Stimulated activated CD4-positive, alpha-beta T cell treated with anti-CD3 and anti-CD28 coated beads, Interleukin-1b, Interleukin-23, amount 100 ng/mL, for 48 hours (primary cell): ENCODE measurements at regions not wholly inside any gene's neighbourhood (a gene's known extent, or its start where the extent isn't known, plus 50 kb on each side); places are given as distances from the start of the nearest gene placed in this dataset.
A peak's percentile ranks its signal among the peaks of the same experiment; 100 is the strongest.

Experiments used
- DNase-seq: peaks from one replicate; pipeline ENCODE4 v3.0.0-alpha.2; 2020

- DNase-seq = peak; percentile 44
These were observed 55.2 kb downstream of the FOS start for GRCh38 chr14:75333606-75334548.

- no peak for DNase-seq
These were observed 56.0 kb downstream of the FOS start for GRCh38 chr14:75334549-75335051.

- no peak for DNase-seq
These were observed 56.9 kb downstream of the FOS start for GRCh38 chr14:75335571-75335970.

GRCh38 chr14:75338398-75338797 lies 59.8 kb downstream of the FOS start:
- no peak for DNase-seq

- no peak for DNase-seq
These were observed 60.4 kb downstream of the FOS start for GRCh38 chr14:75339059-75339458.

- DNase-seq = no peak
These were observed 62.3 kb downstream of the FOS start for GRCh38 chr14:75340921-75341320.

- DNase-seq = no peak
These were observed 63.0 kb downstream of the FOS start for GRCh38 chr14:75341620-75342019.

- no peak for DNase-seq
These were observed 64.4 kb downstream of the FOS start for GRCh38 chr14:75342762-75343599.

GRCh38 chr14:75343911-75344310 lies 65.3 kb downstream of the FOS start:
- no peak for DNase-seq

- no peak for DNase-seq
These were observed 65.8 kb downstream of the FOS start for GRCh38 chr14:75344411-75344810.

GRCh38 chr14:75350505-75351060 lies 72.0 kb downstream of the FOS start:
- no peak for DNase-seq

- DNase-seq = no peak
These were observed 68.7 kb upstream of the JDP2 start for GRCh38 chr14:75359098-75359497.

- no peak for DNase-seq
These were observed 66.8 kb upstream of the JDP2 start for GRCh38 chr14:75361041-75361440.

- DNase-seq = no peak
These were observed 65.9 kb upstream of the JDP2 start for GRCh38 chr14:75361751-75362433.

- no peak for DNase-seq
These were observed 64.7 kb upstream of the JDP2 start for GRCh38 chr14:75363130-75363529.

GRCh38 chr14:75363570-75364227 lies 64.1 kb upstream of the JDP2 start:
- no peak for DNase-seq

GRCh38 chr14:75365116-75365515 lies 62.7 kb upstream of the JDP2 start:
- no peak for DNase-seq

GRCh38 chr14:75366963-75367362 lies 60.9 kb upstream of the JDP2 start:
- DNase-seq = no peak

- DNase-seq = no peak
These were observed 59.5 kb upstream of the JDP2 start for GRCh38 chr14:75368333-75368732.

- DNase-seq = no peak
These were observed 58.3 kb upstream of the JDP2 start for GRCh38 chr14:75369506-75369905.

- no peak for DNase-seq
These were observed 57.2 kb upstream of the JDP2 start for GRCh38 chr14:75370416-75371205.
